HCT116 (cell line): ENCODE measurements at regions not wholly inside any gene's neighbourhood (a gene's known extent, or its start where the extent isn't known, plus 50 kb on each side); places are given as distances from the start of the nearest gene placed in this dataset.
A peak's percentile ranks its signal among the peaks of the same experiment; 100 is the strongest.

Experiments used
- ATAC-seq: fragments of 200-7000 bp; cut with Tn5 transposase; 2 replicates; pipeline ENCODE4 v1.9.1; 2020; ENCODE audit warnings: mild to moderate bottlenecking, moderate library complexity
- BruUV-seq: library from RNA; stranded (reverse); fragments of 400-500 nt; replicated peaks from 2 replicates; lab custom pipeline; 2021; lab: Mats Ljungman, UMichigan
- CTCF ChIA-PET: fragments of 300-600 bp; sonication (Branson Sonifier 250); formaldehyde crosslinking; loops from one replicate; lab custom pipeline; 2021; ENCODE audit warnings: antibody characterized with exemption; lab: Charles Lee
- POLR2A ChIA-PET: fragments of 300-600, 350-600 bp; sonication (Branson Sonifier 250); formaldehyde crosslinking; loops from one replicate; lab custom pipeline; 2021; ENCODE audit warnings: antibody characterized with exemption; lab: Charles Lee
- RAD21 ChIA-PET, 2 experiments: fragments of 300-600 bp; sonication (Branson Sonifier 250); formaldehyde crosslinking; loops; one replicate each; lab custom pipeline; 2023; ENCODE audit warnings: low total read pairs in 2 of 2; ENCODE audit not compliant: uncharacterized antibody in 2 of 2, unreplicated experiment in 2 of 2, low non-redundant PET in 1 of 2; lab: Charles Lee
- DNase-seq: peaks from one replicate; pipeline ENCODE4 v3.0.0-alpha.2; 2010; ENCODE audit warnings: low read depth, low spot score
- H2AFZ ChIP-seq: fragments of 200-600 bp; shearing (Covaris generic), sonication (generic); 2 replicates; pipeline ENCODE4 v1.6.1; 2017; ENCODE audit warnings: low read depth, mixed run types, mixed read lengths, antibody characterized with exemption, low read length; ENCODE audit not compliant: poor library complexity, severe bottlenecking
- H3K27ac ChIP-seq: 2 replicates; pipeline ENCODE4 v1.5.1; 2012; ENCODE audit warnings: low read depth, low read length
- H3K27me3 ChIP-seq: fragments of 200-600 bp; sonication (generic); 2 replicates; pipeline ENCODE4 v1.6.1; 2016; ENCODE audit warnings: mixed run types, low read length, mixed read lengths; ENCODE audit not compliant: insufficient read depth
- H3K36me3 ChIP-seq, 2 experiments: fragments of 200-500 bp in 1 of 2; fragments of 200-600 bp in 1 of 2; sonication (Bioruptor generic) in 1 of 2; sonication (generic) in 1 of 2; 2 replicates each; pipeline versions ENCODE4 v1.5.1 to v1.6.1; 2014 to 2016; ENCODE audit warnings: low read length in 2 of 2, inconsistent platforms in 1 of 2, mixed read lengths in 1 of 2, mixed run types in 1 of 2; ENCODE audit not compliant: insufficient read depth in 2 of 2, control insufficient read depth in 1 of 2
- H3K4me1 ChIP-seq, 2 experiments: fragments of 200-600 bp in 1 of 2; sonication (generic) in 1 of 2; 2 replicates each; pipeline versions ENCODE4 v1.5.1 to v1.6.1; 2012 to 2017; ENCODE audit warnings: low read length in 2 of 2, inconsistent platforms in 1 of 2, mild to moderate bottlenecking in 1 of 2, mixed read lengths in 1 of 2, mixed run types in 1 of 2, moderate library complexity in 1 of 2; ENCODE audit not compliant: insufficient read depth in 2 of 2, control insufficient read depth in 1 of 2
- H3K4me2 ChIP-seq: fragments of 200-600 bp; sonication (generic); 2 replicates; pipeline ENCODE4 v1.6.1; 2017; ENCODE audit warnings: mixed run types, low read length, mixed read lengths
- H3K4me3 ChIP-seq, 2 experiments: fragments of 200-600 bp in 1 of 2; sonication (generic) in 1 of 2; replicated peaks in 1 of 2; 2 replicates each; pipeline ENCODE4 v1.5.1; 2011 to 2016; ENCODE audit warnings: low read length in 2 of 2, control low read depth in 1 of 2, low read depth in 1 of 2, mild to moderate bottlenecking in 1 of 2, mixed read lengths in 1 of 2, mixed run types in 1 of 2
- H3K79me2 ChIP-seq: fragments of 200-600 bp; sonication (generic); 2 replicates; pipeline ENCODE4 v1.6.1; 2017; ENCODE audit warnings: mild to moderate bottlenecking, mixed run types, low read length, moderate library complexity, mixed read lengths; ENCODE audit not compliant: insufficient read depth
- H3K9ac ChIP-seq: fragments of 200-600 bp; sonication (generic); 2 replicates; pipeline ENCODE4 v1.6.1; 2016; ENCODE audit warnings: low read length, mixed read lengths
- H3K9me2 ChIP-seq: fragments of 200-600 bp; sonication (generic), shearing (Covaris generic); 2 replicates; pipeline ENCODE4 v1.6.1; 2017; ENCODE audit warnings: mixed run types, mild to moderate bottlenecking, moderate library complexity; ENCODE audit not compliant: insufficient read depth
- H3K9me3 ChIP-seq, 2 experiments: fragments of 200-500 bp in 1 of 2; fragments of 200-600 bp in 1 of 2; sonication (Bioruptor generic) in 1 of 2; sonication (generic) in 1 of 2; 2 replicates each; pipeline ENCODE4 v1.6.1; 2014 to 2017; ENCODE audit warnings: low read length in 2 of 2, mixed read lengths in 2 of 2, inconsistent platforms in 1 of 2, low read depth in 1 of 2, mild to moderate bottlenecking in 1 of 2, mixed run types in 1 of 2, moderate library complexity in 1 of 2; ENCODE audit not compliant: control insufficient read depth in 1 of 2, insufficient read depth in 1 of 2
- H4K20me1 ChIP-seq: fragments of 200-600 bp; sonication (generic), shearing (Covaris generic); 2 replicates; pipeline ENCODE4 v1.6.1; 2017; ENCODE audit warnings: mixed run types, mild to moderate bottlenecking, moderate library complexity; ENCODE audit not compliant: insufficient read depth
- CBX3 ChIP-seq: IDR thresholded peaks from 2 replicates; pipeline ENCODE4 v1.6.1; 2012; ENCODE audit warnings: low read depth
- CEBPB ChIP-seq: IDR thresholded peaks from 2 replicates; pipeline ENCODE4 v1.6.1; 2012; ENCODE audit warnings: low read depth
- FOSL1 ChIP-seq: IDR thresholded peaks from 2 replicates; pipeline ENCODE4 v1.6.1; 2012; ENCODE audit warnings: low read depth
- JUND ChIP-seq: IDR thresholded peaks from 2 replicates; pipeline ENCODE4 v1.6.1; 2012
- RAD21 ChIP-seq: IDR thresholded peaks from 2 replicates; pipeline ENCODE4 v1.6.1; 2012; ENCODE audit warnings: low read depth, mild to moderate bottlenecking
- REST ChIP-seq: IDR thresholded peaks from 2 replicates; pipeline ENCODE4 v1.6.1; 2012; ENCODE audit warnings: low read depth
- SP1 ChIP-seq: IDR thresholded peaks from 2 replicates; pipeline ENCODE4 v1.6.1; 2012; ENCODE audit warnings: low read depth
- ZNF274 ChIP-seq: fragments of 200-500 bp; sonication (Bioruptor generic); IDR thresholded peaks from 2 replicates; pipeline ENCODE4 v1.6.1; 2014; ENCODE audit warnings: mild to moderate bottlenecking, low read depth, low read length, inconsistent platforms
- intact Hi-C: fragments of 100-400 bp; cut with micrococcal nuclease; formaldehyde crosslinking; loops from 2 replicates; pipeline ENCODE4 v1.10.0; 2022

- TF ChIP-seq REST, result no peak
Measured at GRCh38 chr2:226491112-226491511, 308.5 kb downstream of the IRS1 start (continued).

GRCh38 chr2:226489775-226490541 lies 309.7 kb downstream of the IRS1 start:
- ATAC-seq (no peak), DNase-seq (no peak)
- H3K4me2 ChIP-seq, result no peak overlapping the region
- ChIA-PET POLR2A (no interaction called here), RAD21 (interaction anchor here in 1 of 2 experiments (0.6 kb wide), 1 partner anchor 133 kb away, joined by 3 read pairs; no protein-coding TSS in a partner anchor), CTCF (no interaction called here)
- H3K4me3 ChIP-seq, result no peak overlapping the region
- peaks cover 0 to 16% of the 10 kb centered on the region in 2 experiments; a peak in 2 of 4 replicates for H3K4me1 ChIP-seq
- no peak overlapping the region; the same call in 1 of the 2 replicates for H3K27ac ChIP-seq
- no peaks in the 10 kb centered on the region for H3K79me2 ChIP-seq
- H2AFZ ChIP-seq, result no peak overlapping the region
- no peaks in the 10 kb centered on the region for H3K27me3 ChIP-seq
- H4K20me1 ChIP-seq, result no peaks in the 10 kb centered on the region
- no peaks in the 10 kb centered on the region for H3K36me3 ChIP-seq
- H3K9ac ChIP-seq, result no peak overlapping the region
- no TSS peak for BruUV-seq
- intact Hi-C loops, result no loop called here
- no peaks in the 10 kb centered on the region for H3K9me2 ChIP-seq
- H3K9me3 ChIP-seq, result 0 out of 4 replicates have a peak, but pooled peaks cover 0 to 3% of the 10 kb centered on the region in 2 experiments
- TF ChIP-seq SP1, result 0 out of 2 replicates have a peak, but pooled peaks have one; percentile 15
- peak; percentile 73 for TF ChIP-seq FOSL1
- TF ChIP-seq CBX3, result peak; percentile 47; the same call in 1 of the 2 replicates
- TF ChIP-seq ZNF274, result no peak
- peak; percentile 61 for TF ChIP-seq JUND
- TF ChIP-seq CEBPB, result peak; percentile 26; the same call in 1 of the 2 replicates
- no peak for TF ChIP-seq RAD21
- TF ChIP-seq, all 23 proteins: peak for 5
